ENCODE measurements at regions not wholly inside any gene's neighbourhood (a gene's known extent, or its start where the extent isn't known, plus 50 kb on each side); places are given as distances from the start of the nearest gene placed in this dataset.

DNA sequence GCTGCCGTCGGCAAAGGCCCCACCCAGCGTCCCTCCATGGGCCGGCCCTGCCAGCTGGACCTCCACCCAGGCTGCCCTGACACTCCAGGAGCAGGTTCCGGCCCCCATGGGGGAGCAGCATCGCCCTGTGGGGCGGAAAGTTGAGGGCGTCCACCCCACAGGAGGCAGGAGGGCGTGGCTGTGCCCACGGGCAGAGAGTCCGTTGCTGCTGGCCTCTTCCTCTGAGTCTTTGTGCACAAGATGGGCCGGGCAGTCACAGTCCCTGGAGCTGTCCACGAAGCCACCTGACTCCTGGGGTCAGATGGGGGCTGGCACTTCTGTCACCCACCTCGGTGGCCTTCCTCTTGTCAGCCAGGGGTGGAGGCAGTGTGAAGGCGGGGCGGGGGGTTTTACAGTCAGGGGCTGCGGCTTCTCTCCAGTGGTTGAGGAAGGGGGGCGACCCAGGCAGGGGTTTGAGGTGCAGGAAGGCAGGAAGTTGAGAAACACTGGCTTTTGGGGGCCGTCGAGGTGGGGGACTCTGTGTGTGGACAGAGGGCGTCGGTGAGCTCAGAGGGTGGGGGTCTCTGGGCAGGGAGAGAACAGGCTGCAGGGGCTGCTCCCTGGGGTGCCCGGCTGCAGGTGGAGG, 67.2 kb upstream of the TTC34 start:
- ChIA-PET POLR2A (ENCODE audit: low non-redundant PET) (no interaction called here), CTCF (no interaction called here)
- H3K4me3 ChIP-seq (ENCODE audit: low read depth, low read length, poor library complexity, severe bottlenecking) = no peak overlapping the region
- BruUV-seq (replicated peaks) = no TSS peak
- peaks cover under 1% of the 10 kb centered on the region for H3K27me3 ChIP-seq (replicated peaks; ENCODE audit: insufficient read depth, low read depth, low read length, poor library complexity)
- H3K36me3 ChIP-seq (ENCODE audit: insufficient read depth, low read length, poor library complexity, severe bottlenecking) = no peaks in the 10 kb centered on the region
- no peak overlapping the region for H3K27ac ChIP-seq (ENCODE audit: low read depth, low read length, poor library complexity, severe bottlenecking)
- H3K9me3 ChIP-seq (ENCODE audit: low read depth, low read length, poor library complexity, severe bottlenecking) = peaks cover 6% of the 10 kb centered on the region
- intact Hi-C loops (cut with micrococcal nuclease; ENCODE audit: unreplicated experiment) = no loop called here
- no peaks in the 10 kb centered on the region for H3K4me1 ChIP-seq (ENCODE audit: insufficient read depth, low read length, poor library complexity, severe bottlenecking)
- no peak for DNase-seq (ENCODE audit: low spot score)
- no peak for TF ChIP-seq EZH2 (IDR thresholded peaks at IDR 0.05; ENCODE audit: borderline replicate concordance, low read depth, low read length, poor library complexity, severe bottlenecking)
- TF ChIP-seq, protein P1, sequence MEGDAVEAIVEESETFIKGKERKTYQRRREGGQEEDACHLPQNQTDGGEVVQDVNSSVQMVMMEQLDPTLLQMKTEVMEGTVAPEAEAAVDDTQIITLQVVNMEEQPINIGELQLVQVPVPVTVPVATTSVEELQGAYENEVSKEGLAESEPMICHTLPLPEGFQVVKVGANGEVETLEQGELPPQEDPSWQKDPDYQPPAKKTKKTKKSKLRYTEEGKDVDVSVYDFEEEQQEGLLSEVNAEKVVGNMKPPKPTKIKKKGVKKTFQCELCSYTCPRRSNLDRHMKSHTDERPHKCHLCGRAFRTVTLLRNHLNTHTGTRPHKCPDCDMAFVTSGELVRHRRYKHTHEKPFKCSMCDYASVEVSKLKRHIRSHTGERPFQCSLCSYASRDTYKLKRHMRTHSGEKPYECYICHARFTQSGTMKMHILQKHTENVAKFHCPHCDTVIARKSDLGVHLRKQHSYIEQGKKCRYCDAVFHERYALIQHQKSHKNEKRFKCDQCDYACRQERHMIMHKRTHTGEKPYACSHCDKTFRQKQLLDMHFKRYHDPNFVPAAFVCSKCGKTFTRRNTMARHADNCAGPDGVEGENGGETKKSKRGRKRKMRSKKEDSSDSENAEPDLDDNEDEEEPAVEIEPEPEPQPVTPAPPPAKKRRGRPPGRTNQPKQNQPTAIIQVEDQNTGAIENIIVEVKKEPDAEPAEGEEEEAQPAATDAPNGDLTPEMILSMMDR (conservative IDR thresholded peaks at IDR 0.05; ENCODE audit: low read depth, low read length) = no peak

DNA sequence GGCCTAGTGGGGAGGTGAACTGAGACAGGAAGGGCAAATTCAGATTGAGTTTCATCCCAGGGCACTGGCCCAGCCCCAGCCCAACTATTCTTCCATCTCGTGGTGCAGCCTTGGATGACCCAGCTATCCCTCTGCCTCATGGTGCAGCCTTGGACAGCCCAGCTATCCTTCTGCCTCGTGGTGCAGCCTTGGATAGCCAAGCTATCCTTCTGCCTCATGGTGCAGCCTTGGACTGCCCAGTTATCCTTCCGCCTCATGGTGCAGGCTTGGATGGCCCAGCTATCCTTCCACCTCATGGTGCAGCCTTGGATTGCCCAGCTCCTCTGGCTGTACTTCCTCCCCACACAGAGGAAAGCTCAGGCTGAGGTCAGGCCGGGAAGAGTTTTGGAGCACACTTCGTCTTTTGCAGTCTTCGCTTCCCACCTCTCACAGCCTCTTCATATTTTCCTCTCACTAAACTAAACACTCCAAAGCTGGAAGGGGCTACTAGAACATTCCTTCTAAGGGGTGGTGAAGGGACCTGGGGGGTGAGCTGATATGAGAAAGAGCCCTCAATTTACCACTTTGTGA, 69.8 kb upstream of the TTC34 start:
- H3K4me1 ChIP-seq (ENCODE audit: insufficient read depth, low read length, poor library complexity, severe bottlenecking) = no peaks in the 10 kb centered on the region
- no TSS peak for BruUV-seq (replicated peaks)
- no peak overlapping the region for H3K27ac ChIP-seq (ENCODE audit: low read depth, low read length, poor library complexity, severe bottlenecking)
- DNase-seq (ENCODE audit: low spot score) = no peak
- no peaks in the 10 kb centered on the region for H3K36me3 ChIP-seq (ENCODE audit: insufficient read depth, low read length, poor library complexity, severe bottlenecking)
- peaks cover 17% of the 10 kb centered on the region for H3K27me3 ChIP-seq (replicated peaks; ENCODE audit: insufficient read depth, low read depth, low read length, poor library complexity)
- TF ChIP-seq, protein P1 (conservative IDR thresholded peaks at IDR 0.05; ENCODE audit: low read depth, low read length) = no peak
- TF ChIP-seq EZH2 (IDR thresholded peaks at IDR 0.05; ENCODE audit: borderline replicate concordance, low read depth, low read length, poor library complexity, severe bottlenecking) = no peak
- no peak overlapping the region for H3K4me3 ChIP-seq (ENCODE audit: low read depth, low read length, poor library complexity, severe bottlenecking)
- intact Hi-C loops (cut with micrococcal nuclease; ENCODE audit: unreplicated experiment) = no loop called here
- ChIA-PET CTCF (no interaction called here), POLR2A (ENCODE audit: low non-redundant PET) (no interaction called here)
- peaks cover 6% of the 10 kb centered on the region for H3K9me3 ChIP-seq (ENCODE audit: low read depth, low read length, poor library complexity, severe bottlenecking)

DNA sequence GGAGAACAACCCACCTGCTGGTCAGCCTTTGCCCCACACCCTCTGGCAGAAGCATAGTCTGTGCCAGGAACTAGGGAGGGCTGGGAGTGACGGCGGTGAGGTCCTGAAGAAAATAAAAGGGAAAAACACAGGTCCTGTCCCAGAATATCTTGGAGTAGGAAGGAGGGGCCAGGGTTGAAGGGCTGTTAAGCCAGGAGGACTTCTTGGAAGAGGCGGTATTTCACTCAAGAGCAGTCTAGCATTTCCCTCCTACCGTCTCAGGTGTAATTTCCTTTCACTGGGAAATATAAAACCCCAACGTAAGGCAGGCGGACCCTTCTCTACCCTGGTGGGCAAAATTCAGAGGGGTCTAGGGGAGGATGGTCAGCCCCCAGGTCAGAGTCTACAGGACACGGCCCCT, 72.7 kb upstream of the TTC34 start:
- no peak overlapping the region for H3K27ac ChIP-seq (ENCODE audit: low read depth, low read length, poor library complexity, severe bottlenecking)
- peaks cover 33% of the 10 kb centered on the region for H3K27me3 ChIP-seq (replicated peaks; ENCODE audit: insufficient read depth, low read depth, low read length, poor library complexity)
- intact Hi-C loops (cut with micrococcal nuclease; ENCODE audit: unreplicated experiment) = no loop called here
- POLR2A ChIA-PET (ENCODE audit: low non-redundant PET) = no interaction called here
- no peak for TF ChIP-seq EZH2 (IDR thresholded peaks at IDR 0.05; ENCODE audit: borderline replicate concordance, low read depth, low read length, poor library complexity, severe bottlenecking)
- TF ChIP-seq, protein P1 (conservative IDR thresholded peaks at IDR 0.05; ENCODE audit: low read depth, low read length) = no peak
- no TSS peak for BruUV-seq (replicated peaks)
- no peak for DNase-seq (ENCODE audit: low spot score)
- no peak overlapping the region for H3K4me3 ChIP-seq (ENCODE audit: low read depth, low read length, poor library complexity, severe bottlenecking)
- H3K4me1 ChIP-seq (ENCODE audit: insufficient read depth, low read length, poor library complexity, severe bottlenecking) = no peaks in the 10 kb centered on the region
- H3K9me3 ChIP-seq (ENCODE audit: low read depth, low read length, poor library complexity, severe bottlenecking) = peaks cover 6% of the 10 kb centered on the region
- H3K36me3 ChIP-seq (ENCODE audit: insufficient read depth, low read length, poor library complexity, severe bottlenecking) = no peaks in the 10 kb centered on the region
- CTCF ChIA-PET = no interaction called here
